ENCODE measurements at regions not wholly inside any gene's neighbourhood (a gene's known extent, or its start where the extent isn't known, plus 50 kb on each side); places are given as distances from the start of the nearest gene placed in this dataset.

GRCh38 chr13:105273665-105274222 is 1261.7 kb downstream of the EFNB2 start:
- TF ChIP-seq CTCF (IDR thresholded peaks at IDR 0.05) = no peak
- no peak for TF ChIP-seq POLR2AphosphoS5 (IDR thresholded peaks at IDR 0.05)
- TF ChIP-seq POLR2A (IDR thresholded peaks at IDR 0.05) = no peak
